ENCODE measurements at regions not wholly inside any gene's neighbourhood (a gene's known extent, or its start where the extent isn't known, plus 50 kb on each side); places are given as distances from the start of the nearest gene placed in this dataset.

DNA sequence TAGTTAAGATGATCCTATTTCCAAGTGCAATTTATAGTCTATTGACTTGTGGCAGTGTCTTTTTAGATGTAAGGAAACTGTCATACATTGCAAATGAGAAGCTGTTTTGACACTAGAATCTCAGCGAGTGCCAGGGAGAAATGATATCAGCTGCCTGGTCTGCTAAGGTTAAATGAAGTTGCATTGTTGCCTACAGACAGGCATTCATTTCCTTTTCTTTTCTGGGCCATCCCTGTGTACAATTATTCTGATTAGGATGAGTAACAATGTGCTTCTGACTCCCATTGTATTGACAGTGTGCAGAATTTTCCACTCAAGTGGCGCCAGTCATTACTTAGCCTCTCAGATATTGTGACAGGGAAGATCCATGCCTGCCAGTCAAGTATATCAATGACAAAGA is 231.2 kb downstream of the GPAT3 start:
- Histone ChIP-seq H3K23ac (ENCODE audit: low read depth, low read length) (no peak overlapping the region), H2BK20ac (ENCODE audit: low read depth, low read length) (no peak overlapping the region), H4K20me1 (ENCODE audit: insufficient read depth, low read length) (no peaks in the 10 kb centered on the region), H3K4me2 (ENCODE audit: low read depth, low read length) (no peak overlapping the region), H2BK120ac (ENCODE audit: low read depth, low read length) (no peak overlapping the region), H3K9ac (ENCODE audit: low read depth, low read length) (no peak overlapping the region), H2AK5ac (ENCODE audit: low read depth, low read length) (no peak overlapping the region), H3K27ac (ENCODE audit: insufficient read depth, low read length) (no peak overlapping the region), H3K36me3 (ENCODE audit: control insufficient read depth, insufficient read depth, low read length) (no peaks in the 10 kb centered on the region), H4K8ac (ENCODE audit: low read depth in 2 of 2, low read length in 2 of 2) (no peak overlapping the region), H4K91ac (ENCODE audit: insufficient read depth, low read depth, low read length) (no peak overlapping the region), H3K9me3 (ENCODE audit: control insufficient read depth, insufficient read depth, low read length) (no peaks in the 10 kb centered on the region), H3K4me1 (ENCODE audit: control insufficient read depth, insufficient read depth, low read length) (no peaks in the 10 kb centered on the region), H4K5ac (ENCODE audit: low read depth, low read length) (no peak overlapping the region), H3K14ac (replicated peaks; ENCODE audit: low read depth, low read length) (no peak overlapping the region), H2AFZ (replicated peaks; ENCODE audit: low read length, poor library complexity) (no peak overlapping the region), H3K9me1 (ENCODE audit: insufficient read depth, low read length) (no peaks in the 10 kb centered on the region), H3K27me3 (ENCODE audit: control insufficient read depth, insufficient read depth, low read length) (peaks cover 4% of the 10 kb centered on the region; the same call in 1 of the 2 replicates), H3K4me3 (ENCODE audit: insufficient read depth, low read depth, low read length) (no peak overlapping the region), H3K56ac (ENCODE audit: extremely low read depth, insufficient read depth, low read length) (no peak overlapping the region), H2BK5ac (ENCODE audit: low read depth, low read length, poor library complexity, severe bottlenecking) (no peak overlapping the region), H3K79me1 (ENCODE audit: low read depth in 1 of 2, low read length in 2 of 2) (no peaks in the 10 kb centered on the region), H2BK15ac (ENCODE audit: low read depth, low read length) (no peak overlapping the region), H3K4ac (ENCODE audit: low read depth, low read length) (no peak overlapping the region), H2AK9ac (replicated peaks; ENCODE audit: low read depth, low read length, poor library complexity) (no peak overlapping the region), H3K18ac (ENCODE audit: low read depth, low read length) (no peak overlapping the region)
- POLR2A ChIA-PET (ENCODE audit: unreplicated experiment): no interaction called here
- ATAC-seq (ENCODE audit: low read depth) (no peak), DNase-seq (no peak)
- BruUV-seq (replicated peaks): no TSS peak
- dilution Hi-C loops (cut with HindIII; ENCODE audit: low sequenced_read_pairs, unreplicated experiment): no loop called here
- intact Hi-C loops (cut with micrococcal nuclease): no loop called here
- in situ Hi-C loops (cut with MboI; ENCODE audit: low sequenced_read_pairs): no loop called here
- 80% methylated on average over 1 of the region's 2 CpGs; no CpG with 5 or more reads in 1 of the 2 experiments for WGBS, 2 experiments (ENCODE audit: extremely low coverage in 2 of 2, insufficient read length in 1 of 2)
- CTCF ChIA-PET: no interaction called here
- no peak for TF ChIP-seq BHLHE40 (IDR thresholded peaks at IDR 0.05; ENCODE audit: low read depth, low read length)
- no peak for TF ChIP-seq FOS (IDR thresholded peaks at IDR 0.05; ENCODE audit: low read depth, low read length)
- no peak for TF ChIP-seq POLR2A (IDR thresholded peaks at IDR 0.05; ENCODE audit: low read depth, low read length)
- no peak for TF ChIP-seq MAFK (IDR thresholded peaks at IDR 0.05; ENCODE audit: low read depth, low read length)
- TF ChIP-seq, protein P1, sequence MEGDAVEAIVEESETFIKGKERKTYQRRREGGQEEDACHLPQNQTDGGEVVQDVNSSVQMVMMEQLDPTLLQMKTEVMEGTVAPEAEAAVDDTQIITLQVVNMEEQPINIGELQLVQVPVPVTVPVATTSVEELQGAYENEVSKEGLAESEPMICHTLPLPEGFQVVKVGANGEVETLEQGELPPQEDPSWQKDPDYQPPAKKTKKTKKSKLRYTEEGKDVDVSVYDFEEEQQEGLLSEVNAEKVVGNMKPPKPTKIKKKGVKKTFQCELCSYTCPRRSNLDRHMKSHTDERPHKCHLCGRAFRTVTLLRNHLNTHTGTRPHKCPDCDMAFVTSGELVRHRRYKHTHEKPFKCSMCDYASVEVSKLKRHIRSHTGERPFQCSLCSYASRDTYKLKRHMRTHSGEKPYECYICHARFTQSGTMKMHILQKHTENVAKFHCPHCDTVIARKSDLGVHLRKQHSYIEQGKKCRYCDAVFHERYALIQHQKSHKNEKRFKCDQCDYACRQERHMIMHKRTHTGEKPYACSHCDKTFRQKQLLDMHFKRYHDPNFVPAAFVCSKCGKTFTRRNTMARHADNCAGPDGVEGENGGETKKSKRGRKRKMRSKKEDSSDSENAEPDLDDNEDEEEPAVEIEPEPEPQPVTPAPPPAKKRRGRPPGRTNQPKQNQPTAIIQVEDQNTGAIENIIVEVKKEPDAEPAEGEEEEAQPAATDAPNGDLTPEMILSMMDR (conservative IDR thresholded peaks at IDR 0.05; ENCODE audit: low read depth, low read length): no peak
- no peak for TF ChIP-seq CHD1 (IDR thresholded peaks at IDR 0.05; ENCODE audit: low read depth, low read length)
- TF ChIP-seq NFE2L2 (IDR thresholded peaks at IDR 0.05; ENCODE audit: low read depth, low read length): no peak
- TF ChIP-seq SMC3 (IDR thresholded peaks at IDR 0.05; ENCODE audit: low read depth, low read length): no peak
- TF ChIP-seq CEBPB (IDR thresholded peaks at IDR 0.05; ENCODE audit: low read depth, low read length): no peak
- no peak for TF ChIP-seq RFX5 (IDR thresholded peaks at IDR 0.05; ENCODE audit: low read depth, low read length)
- no peak for TF ChIP-seq RAD21 (IDR thresholded peaks at IDR 0.05; ENCODE audit: low read length)
- no peak for TF ChIP-seq MAZ (IDR thresholded peaks at IDR 0.05; ENCODE audit: borderline replicate concordance, low read depth, low read length)
- no peak for TF ChIP-seq MXI1 (IDR thresholded peaks at IDR 0.05; ENCODE audit: borderline replicate concordance, low read depth, low read length)
- no peak for TF ChIP-seq USF2 (IDR thresholded peaks at IDR 0.05; ENCODE audit: low read depth, low read length)
- TF ChIP-seq, protein P2, sequence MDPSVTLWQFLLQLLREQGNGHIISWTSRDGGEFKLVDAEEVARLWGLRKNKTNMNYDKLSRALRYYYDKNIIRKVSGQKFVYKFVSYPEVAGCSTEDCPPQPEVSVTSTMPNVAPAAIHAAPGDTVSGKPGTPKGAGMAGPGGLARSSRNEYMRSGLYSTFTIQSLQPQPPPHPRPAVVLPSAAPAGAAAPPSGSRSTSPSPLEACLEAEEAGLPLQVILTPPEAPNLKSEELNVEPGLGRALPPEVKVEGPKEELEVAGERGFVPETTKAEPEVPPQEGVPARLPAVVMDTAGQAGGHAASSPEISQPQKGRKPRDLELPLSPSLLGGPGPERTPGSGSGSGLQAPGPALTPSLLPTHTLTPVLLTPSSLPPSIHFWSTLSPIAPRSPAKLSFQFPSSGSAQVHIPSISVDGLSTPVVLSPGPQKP (IDR thresholded peaks at IDR 0.05; ENCODE audit: borderline replicate concordance, low read depth, low read length): no peak

Measured in IMR-90 (cell line).